HG03442 (cell line): ENCODE measurements at regions not wholly inside any gene's neighbourhood (a gene's known extent, or its start where the extent isn't known, plus 50 kb on each side); places are given as distances from the start of the nearest gene placed in this dataset.

Source experiments
- ATAC-seq: cut with Tn5 transposase; IDR thresholded peaks from one replicate; pipeline ENCODE4 v1.9.1; 2021; ENCODE audit warnings: mild to moderate bottlenecking, moderate library complexity; ENCODE audit not compliant: unreplicated experiment

DNA sequence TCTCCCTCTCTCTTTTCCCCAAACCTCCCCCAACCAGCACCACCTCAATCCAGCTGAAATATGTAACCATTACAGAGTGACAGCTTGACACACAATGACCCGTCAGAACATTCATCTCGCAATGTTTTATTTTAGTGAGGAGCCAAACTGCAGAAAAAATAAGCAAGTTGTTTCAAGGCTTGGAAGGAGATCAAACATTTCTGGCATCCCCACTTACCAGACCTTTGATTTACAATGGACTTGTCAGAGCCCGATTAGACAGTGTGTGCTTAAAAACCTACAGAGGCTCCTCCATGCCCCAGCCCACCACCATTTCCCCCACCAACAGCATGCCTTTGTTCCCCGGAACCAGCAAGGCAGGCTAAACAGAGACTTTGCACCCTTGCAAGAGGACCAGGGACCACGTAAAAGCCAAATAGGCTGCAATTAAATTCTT lies 382.8 kb upstream of the ZNF507 start:
- no peak for ATAC-seq

DNA sequence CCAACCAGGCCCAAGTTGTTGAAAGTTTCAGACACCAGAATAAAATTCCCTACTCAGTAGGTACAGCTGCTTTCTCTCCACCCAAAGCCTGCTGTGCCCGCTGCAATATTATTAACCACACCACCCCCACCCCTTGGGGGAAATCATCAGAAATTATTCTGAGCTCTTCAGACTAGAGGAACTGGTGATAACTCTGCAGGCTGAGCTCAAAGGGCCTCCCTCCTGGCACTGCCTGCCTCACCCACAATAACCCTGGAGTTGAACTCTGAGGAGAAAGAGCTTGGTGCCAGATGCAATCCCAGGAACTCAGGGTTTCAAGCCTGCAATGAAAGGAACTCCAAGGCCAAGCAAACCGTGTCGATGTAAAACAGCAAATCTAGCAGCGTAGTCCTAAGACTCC lies 381.7 kb upstream of the ZNF507 start:
- ATAC-seq: no peak

DNA sequence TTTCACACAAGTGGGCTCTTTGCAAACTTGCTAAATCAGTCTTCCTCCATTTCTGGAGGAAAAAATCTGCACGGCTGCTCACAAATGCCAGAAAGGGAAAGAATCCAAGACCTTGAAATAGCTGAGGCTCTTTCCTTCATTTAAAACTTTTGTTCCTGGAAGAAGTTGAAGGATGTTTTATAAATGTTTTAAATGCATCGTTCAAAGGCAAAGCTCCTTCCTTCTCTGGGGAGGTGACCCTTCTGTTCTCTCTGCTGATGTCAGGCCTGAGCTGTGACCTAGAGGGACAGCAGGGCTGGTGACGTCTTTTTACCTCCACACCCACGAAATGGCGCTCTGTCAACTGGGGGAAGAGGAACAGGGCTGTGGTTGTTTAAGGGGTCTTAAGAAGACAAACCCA lies 376.4 kb upstream of the ZNF507 start:
- no peak for ATAC-seq

DNA sequence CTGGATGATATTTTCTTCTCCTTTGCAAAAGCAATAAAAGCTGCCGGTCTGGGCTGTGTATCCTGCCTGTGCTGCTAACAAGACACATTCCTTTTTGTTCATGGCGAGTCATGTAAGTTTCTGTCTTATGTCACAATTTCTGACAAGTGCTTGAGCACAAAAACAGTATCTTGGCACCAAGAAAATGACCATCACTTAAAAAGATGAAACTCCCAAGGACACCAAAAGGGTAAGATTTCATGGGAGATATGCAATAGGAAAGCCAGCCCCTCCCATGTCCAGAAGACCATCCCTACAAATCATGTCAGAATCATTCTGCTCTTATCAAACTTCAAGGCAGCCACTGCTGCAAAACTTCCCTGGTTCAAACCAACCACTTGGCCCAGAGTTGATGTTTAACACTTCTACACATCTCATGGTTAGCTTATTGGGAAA lies 375.4 kb upstream of the ZNF507 start:
- ATAC-seq: no peak

DNA sequence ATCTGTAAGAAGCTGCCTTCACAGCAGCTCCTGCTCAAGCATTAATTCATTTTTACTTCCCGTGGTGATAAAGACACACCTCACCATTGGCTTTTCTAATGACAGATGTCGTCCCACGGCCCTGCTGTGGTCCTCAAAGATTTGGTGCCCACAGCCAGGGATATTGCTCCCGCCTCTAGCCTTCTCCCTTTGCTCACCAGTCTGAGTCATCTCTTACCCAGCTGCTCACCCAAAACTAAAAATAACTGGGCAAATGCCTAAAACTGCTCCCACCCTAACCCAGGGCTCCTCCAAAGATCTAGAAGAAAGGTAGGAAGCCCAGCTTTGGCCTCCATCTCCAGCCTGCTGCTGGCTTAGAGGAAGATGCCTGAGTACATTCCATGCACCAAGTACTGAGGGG lies 371.1 kb upstream of the ZNF507 start:
- no peak for ATAC-seq

DNA sequence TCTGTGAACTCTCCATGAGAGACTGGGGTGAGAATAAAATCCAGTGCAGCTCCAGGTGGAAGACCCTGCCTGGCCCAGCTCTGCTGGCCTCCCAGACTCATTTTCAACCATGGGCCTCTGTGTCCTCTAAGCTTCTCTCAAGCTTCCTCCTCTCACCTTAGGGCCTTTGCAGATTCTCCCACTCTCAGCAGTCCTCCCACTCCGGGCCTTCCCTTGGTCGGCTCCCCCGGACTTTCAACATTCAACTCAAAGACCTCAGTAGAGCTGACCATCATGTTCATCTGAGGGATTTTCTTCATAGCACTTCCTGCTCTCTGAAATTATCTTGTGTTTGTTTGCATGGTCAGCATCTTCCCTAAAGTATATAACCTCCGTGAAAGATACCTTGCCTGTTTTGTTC lies 370.5 kb upstream of the ZNF507 start:
- no peak for ATAC-seq

DNA sequence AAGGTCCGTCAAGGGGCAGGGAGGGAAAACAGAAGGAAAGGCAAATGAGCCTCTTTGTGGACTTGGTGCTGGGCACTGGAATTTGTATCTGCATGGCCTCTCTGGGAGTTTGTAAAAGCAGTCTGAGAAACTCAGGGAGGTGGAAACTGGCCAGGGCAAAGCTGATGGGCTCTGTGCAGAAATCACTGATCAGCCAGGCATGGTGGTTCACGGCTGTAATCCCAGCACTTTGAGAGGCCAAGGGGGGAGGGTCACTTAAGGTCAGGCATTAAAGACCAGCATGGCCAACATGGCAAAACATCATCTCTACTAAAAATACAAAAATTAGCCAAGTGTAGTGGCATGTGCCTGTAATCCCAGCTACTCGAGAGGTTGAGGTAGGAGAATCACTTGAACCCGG lies 369.9 kb upstream of the ZNF507 start:
- no peak for ATAC-seq

DNA sequence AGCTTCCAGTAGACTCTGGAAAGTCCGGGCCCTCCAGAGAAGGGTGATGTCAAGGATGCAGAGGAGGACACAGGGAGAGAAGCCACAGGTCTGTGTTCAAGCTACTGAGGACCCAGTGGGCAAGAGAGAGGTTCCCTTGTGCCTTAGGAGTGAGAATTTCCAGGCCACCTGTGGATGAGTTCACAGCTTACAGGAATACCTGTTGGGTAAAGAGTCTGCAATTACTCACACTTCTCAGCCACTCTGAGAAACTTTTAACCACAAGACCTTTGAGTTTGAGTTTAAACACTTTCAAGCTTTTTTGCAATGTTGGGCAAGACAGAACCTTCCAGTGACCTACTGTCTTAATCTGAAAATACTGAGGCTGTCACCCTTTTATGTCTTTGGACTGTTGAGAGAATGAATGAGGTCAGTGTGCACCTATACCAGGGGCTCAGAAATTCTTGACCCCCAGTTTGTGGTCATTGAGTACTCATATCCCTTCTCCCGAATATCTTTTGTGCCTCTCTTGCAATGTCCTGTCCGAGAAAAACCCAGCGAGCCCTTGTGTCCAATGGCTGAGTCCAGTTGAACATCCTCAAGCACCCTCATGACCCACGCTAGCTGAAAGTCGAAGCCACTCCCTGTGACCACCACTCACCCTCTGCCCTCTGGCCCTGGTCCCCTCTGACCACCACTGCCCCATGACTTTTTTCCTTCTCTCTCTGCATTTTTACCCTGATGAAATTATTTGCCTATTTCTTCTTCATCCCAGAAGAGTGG lies 368.5 kb upstream of the ZNF507 start:
- ATAC-seq: no peak

DNA sequence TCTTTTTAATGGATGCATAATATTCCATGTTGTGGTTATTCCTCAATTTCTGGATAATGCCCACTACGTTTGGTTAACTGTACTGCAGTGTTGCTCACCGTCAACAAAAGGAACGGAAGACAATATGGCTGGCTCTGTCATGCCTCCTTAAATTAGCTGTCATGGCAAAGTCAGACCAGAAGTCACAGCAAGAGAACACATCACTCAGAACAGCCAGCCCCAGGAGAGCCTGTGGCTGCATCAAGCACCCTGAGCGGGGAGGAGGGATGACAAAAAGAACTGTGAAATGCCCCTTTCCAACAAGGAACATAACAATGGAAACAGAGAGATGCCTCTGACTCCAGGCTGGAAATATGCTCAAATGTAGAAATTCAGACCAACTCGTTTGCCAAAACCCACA lies 366.0 kb upstream of the ZNF507 start:
- ATAC-seq: no peak

DNA sequence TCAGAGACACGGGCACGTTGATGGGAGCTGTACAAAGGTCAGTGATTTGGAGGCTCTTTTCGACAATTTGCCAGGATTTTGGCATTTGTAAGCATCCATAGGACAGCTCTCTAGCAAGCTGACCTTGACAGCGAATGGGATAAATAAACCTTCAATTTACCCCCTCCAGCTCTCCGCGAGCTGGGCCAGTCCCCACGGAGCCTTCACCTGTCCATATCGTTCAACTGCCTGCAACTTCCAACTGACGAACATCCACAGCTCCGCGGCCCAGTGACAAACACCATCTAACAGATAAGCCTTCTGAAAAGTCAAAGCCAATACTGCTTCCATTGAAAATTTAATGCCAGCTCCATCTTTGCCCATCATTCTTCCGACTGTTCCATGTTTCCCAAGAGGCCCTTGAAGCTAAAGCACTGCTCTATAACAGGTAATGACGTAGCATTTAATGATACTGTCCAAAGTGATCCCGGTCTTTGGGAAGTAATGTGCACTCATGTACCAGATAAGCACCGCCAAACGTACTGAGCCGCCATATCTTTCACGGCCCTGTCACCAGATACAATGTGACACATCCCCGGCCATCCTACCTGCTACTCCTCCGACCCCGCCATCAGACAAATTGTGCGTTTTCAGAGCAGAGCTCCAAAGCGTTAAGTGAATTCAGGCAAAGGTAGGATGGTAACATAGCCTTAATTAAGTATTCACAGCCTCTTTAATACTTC lies 365.3 kb upstream of the ZNF507 start:
- no peak for ATAC-seq

DNA sequence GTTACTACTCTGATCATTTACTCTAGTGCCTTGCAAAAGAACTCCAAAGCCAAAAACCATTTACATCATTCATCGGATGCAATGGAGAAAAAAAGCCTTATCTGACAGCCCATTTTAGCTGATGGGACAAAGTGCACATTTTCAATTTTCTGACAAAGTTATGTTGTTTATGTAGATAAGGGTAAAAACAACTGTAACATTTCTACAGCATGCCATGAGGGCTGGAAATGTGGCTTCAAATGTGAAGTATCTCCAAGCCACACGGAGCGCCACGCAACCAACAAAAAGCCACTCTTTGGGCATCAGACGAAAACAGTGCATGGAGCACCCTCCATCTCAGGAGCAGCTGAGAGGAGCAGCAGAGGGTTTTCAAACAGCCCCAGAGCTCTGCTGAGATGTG lies 364.6 kb upstream of the ZNF507 start:
- ATAC-seq: no peak

DNA sequence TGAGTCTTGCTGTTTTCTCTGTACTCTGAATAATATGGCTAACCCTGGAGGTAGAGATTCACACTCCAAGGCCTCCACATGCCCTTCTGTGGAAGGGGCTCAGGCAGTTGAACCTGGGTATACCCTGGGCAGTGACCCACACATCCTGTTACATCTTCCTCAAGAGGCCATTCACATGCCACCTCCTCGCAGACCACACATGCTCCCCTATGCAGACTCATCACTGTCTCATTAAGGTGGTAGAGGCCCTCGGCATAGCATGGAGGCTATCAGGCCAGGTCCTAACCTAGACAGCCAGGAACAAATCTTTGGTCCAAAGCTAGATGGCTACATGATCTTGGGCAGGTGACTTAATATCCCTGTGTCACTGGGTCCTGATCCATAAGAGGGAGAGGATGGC lies 363.9 kb upstream of the ZNF507 start:
- no peak for ATAC-seq

DNA sequence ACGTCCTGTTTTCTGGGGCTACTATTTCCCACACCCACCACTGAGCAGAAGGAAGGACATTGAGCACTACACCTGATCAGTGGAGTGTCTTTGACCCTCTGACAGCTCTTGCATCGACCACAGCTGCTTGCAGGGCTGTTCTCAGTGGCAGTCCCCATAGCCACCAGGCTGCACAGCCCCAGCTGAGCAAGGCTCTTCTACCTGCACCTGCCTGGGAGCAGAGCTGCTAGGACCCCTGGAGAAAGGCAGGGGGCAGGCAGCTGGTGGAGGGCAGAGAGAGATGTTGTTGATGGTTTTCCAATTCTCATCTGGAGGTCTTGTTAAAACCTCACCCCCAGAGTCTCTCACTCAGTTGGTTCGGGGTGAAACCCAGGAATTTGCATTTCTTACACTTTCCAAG lies 361.8 kb upstream of the ZNF507 start:
- no peak for ATAC-seq

DNA sequence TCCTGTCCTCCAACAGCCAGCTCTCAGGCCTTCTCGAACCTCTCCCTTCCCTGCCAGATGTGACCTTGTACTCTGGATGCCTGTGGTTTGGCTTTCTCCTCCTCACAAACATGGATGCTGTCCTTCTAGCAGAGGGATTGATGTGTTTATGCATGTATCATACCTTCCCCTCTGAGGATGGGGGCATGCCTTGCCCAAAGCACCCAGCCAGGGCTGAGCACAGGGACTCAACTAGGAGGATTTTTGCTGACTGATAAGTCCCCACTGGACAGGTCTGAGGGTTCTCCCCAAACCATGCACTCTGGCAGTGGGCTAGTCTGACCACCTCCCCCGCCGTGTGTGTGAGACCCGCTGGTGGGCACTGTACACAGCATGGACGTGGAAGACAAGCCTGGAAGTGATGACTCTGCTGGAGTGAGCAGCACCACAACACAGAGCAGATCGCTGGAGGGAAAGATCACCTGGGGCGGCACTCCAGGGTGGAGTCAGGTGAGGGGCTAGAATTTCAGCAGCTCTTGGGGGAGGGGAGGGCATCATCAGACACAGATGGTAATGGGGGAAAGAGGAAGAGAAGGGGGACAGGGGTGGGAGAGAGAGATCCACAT lies 360.3 kb upstream of the ZNF507 start:
- ATAC-seq: no peak

DNA sequence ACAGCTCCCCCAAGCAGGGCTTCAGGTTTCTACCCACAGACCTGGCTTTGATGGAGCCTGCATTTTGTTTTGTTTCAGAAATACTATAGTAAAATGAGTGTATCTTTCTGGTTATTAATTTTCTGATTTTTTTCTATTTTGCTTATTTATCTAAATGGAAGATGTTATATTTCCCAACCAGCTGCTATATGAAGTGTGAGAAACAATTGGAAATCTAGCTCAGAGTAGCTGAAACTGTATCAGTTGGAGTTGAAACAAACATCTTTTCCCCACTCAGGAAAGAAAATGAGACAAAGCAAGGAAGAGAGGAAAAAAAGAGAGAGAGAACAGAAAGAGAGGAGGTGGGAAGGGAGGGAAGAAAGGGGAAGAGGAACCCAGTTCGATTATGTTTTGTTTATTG lies 358.5 kb upstream of the ZNF507 start:
- ATAC-seq: no peak

DNA sequence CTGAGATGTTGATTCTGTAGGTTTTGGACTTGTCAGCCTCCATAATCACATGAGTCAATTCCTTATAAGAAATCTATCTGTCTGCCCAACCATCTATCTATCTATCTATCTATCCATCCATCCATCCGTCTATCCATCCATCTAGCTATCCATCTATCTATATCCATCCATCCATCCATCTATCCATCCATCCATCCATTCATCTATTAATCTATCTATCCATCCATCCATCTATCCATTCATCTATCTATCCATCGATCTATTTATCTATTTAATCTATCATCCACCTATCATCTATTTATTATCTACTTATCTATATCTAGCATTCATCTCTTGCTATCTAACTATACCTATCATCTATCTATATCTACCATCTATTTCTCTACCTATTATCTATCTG lies 357.2 kb upstream of the ZNF507 start:
- no peak for ATAC-seq

DNA sequence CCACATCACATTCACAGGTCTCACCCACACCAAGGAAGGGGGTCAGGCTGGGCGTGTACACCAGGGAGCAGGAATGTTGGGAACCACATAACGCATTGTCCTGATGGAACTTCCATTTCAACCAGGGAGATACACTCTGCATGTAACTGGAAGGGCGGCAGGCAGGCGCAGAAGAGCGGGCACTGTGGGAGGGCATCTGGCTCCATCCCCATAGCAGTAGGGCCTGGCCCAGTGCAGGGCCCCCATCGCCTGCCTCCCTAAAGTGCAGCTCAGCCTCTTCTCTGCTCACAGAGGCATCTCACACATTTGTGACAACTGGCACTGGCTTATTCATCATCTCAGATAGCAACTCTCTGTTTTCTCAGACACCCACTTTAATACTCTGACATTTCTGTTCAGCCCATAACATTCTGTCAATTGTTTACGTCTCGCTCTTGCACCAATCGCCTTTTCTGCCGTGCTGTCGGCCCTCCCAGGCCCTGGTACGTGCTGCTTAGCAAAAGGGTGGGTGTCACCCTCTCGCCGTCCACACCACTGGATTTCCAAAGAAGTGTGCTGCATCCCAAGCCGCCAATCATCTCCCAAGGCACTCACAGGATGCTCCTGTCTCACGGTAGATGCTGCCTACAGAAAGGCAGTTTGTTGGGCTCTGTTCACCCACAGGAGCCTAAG lies 353.3 kb upstream of the ZNF507 start:
- ATAC-seq: no peak

DNA sequence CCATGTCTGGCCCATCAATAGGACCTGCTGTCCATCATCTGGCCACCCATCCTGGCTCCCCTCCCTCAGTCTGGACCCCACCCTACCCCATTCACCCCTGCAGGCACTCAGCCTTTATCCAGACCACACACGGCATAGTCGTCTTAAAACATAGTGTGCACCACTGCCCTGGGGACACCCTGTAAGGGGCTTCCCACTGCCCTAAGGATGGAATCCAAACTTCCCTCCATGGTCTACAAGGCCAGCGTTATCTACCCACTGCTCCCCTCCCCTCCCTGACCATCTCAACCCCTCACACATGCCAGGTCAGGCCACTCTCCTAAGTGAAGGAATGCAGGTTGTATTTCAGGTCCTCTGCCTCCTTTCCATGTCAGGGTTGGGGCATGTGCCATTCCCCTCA lies 352.7 kb upstream of the ZNF507 start:
- ATAC-seq: no peak

DNA sequence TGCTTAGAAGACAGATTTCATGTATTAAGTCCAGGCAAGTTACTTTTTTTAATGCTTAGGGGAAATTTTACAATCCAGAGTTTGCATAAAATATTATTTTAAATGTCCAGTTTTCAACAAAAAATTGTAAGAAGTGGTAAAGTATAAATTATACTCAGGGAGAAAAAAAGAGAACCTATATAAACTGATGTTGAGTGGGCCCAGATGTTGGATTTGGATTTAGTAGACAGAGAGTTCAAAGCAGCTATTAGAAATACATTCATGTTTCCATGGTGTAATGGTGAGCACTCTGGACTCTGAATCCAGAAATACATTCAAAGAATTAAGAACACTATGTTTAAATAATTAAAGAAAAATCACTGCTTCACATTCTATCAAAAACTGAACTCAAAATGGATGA lies 349.9 kb upstream of the ZNF507 start:
- no peak for ATAC-seq

DNA sequence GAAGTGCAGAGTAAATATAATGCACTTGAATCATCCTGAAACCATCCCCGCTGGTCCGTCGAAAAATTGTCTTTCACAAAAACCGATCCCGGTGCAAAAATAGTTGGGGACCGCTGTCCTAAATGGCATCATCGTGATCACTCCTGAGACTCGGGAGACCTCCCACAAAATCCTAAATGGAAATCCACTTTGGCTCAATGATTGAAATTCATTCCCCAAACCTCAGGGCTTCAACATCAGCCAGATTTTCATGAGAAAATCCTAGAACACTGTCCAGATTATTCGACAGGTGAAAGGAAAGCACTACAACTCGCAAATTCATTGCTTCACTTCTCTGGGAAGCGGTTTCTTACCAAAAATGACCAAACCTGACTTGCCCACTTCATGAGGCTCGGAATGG lies 335.3 kb upstream of the ZNF507 start:
- no peak for ATAC-seq

DNA sequence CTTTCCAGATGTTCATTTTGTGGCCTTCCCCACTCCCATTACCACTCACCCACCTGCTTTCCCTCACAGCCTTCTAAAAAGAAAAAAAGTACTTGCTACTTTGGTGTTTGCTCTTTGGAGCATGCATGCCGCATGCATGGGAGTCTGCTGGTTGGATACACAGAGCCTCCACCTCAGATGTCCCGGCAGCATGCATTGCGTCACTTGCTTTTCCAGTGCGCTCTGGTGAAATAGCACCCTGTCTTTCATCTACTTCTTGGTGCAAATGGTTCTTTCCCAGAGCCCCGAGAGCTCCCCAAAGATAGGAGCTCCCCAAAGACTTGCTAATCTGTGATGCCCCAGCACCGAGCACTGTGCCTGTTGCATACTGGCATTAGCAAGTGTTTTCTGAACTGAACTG lies 333.2 kb upstream of the ZNF507 start:
- ATAC-seq: no peak
